ENCODE measurements at regions not wholly inside any gene's neighbourhood (a gene's known extent, or its start where the extent isn't known, plus 50 kb on each side); places are given as distances from the start of the nearest gene placed in this dataset.

- no peak overlapping the region for H3K4me3 ChIP-seq (ENCODE audit: low read depth, low read length)
- DNase-seq (ENCODE audit: low read depth) = no peak
- TF ChIP-seq CTCF (IDR thresholded peaks at IDR 0.05; ENCODE audit: control insufficient read depth, extremely low read depth, insufficient read depth) = no peak
Observed at GRCh38 chr2:51534166-51534565, 502.2 kb upstream of the NRXN1 start.

GRCh38 chr2:51528156-51528555 lies 496.2 kb upstream of the NRXN1 start:
- H3K4me3 ChIP-seq (ENCODE audit: low read depth, low read length) = no peak overlapping the region
- TF ChIP-seq CTCF (IDR thresholded peaks at IDR 0.05; ENCODE audit: control insufficient read depth, extremely low read depth, insufficient read depth) = no peak
- DNase-seq (ENCODE audit: low read depth) = no peak

- no peak for TF ChIP-seq CTCF (IDR thresholded peaks at IDR 0.05; ENCODE audit: control insufficient read depth, extremely low read depth, insufficient read depth)
- H3K4me3 ChIP-seq (ENCODE audit: low read depth, low read length) = no peak overlapping the region
- no peak for DNase-seq (ENCODE audit: low read depth)
Observed at GRCh38 chr2:51526766-51527165, 494.8 kb upstream of the NRXN1 start.

GRCh38 chr2:51516667-51517066 lies 484.7 kb upstream of the NRXN1 start:
- TF ChIP-seq CTCF (IDR thresholded peaks at IDR 0.05; ENCODE audit: control insufficient read depth, extremely low read depth, insufficient read depth) = no peak
- no peak for DNase-seq (ENCODE audit: low read depth)
- no peak overlapping the region for H3K4me3 ChIP-seq (ENCODE audit: low read depth, low read length)

GRCh38 chr2:51511002-51511401 lies 479.1 kb upstream of the NRXN1 start:
- DNase-seq (ENCODE audit: low read depth) = no peak
- H3K4me3 ChIP-seq (ENCODE audit: low read depth, low read length) = no peak overlapping the region
- no peak for TF ChIP-seq CTCF (IDR thresholded peaks at IDR 0.05; ENCODE audit: control insufficient read depth, extremely low read depth, insufficient read depth)

- DNase-seq (ENCODE audit: low read depth) = no peak
- TF ChIP-seq CTCF (IDR thresholded peaks at IDR 0.05; ENCODE audit: control insufficient read depth, extremely low read depth, insufficient read depth) = no peak
- no peak overlapping the region for H3K4me3 ChIP-seq (ENCODE audit: low read depth, low read length)
Observed at GRCh38 chr2:51510303-51510702, 478.4 kb upstream of the NRXN1 start.

- no peak for DNase-seq (ENCODE audit: low read depth)
- TF ChIP-seq CTCF (IDR thresholded peaks at IDR 0.05; ENCODE audit: control insufficient read depth, extremely low read depth, insufficient read depth) = no peak
Observed at GRCh38 chr2:51505533-51505932, 473.6 kb upstream of the NRXN1 start.

More at GRCh38 chr2:51505533-51505932, 473.6 kb upstream of the NRXN1 start:
- no peak overlapping the region for H3K4me3 ChIP-seq (ENCODE audit: low read depth, low read length)

Data from LNCaP clone FGC (cell line).